B cell (primary cell): ENCODE measurements at regions not wholly inside any gene's neighbourhood (a gene's known extent, or its start where the extent isn't known, plus 50 kb on each side); places are given as distances from the start of the nearest gene placed in this dataset.

Experiments used
- CTCF ChIP-seq: fragments of 200-600 bp; IDR thresholded peaks from one replicate; pipeline ENCODE4 v1.8.0; 2022; ENCODE audit warnings: antibody characterized with exemption, mild to moderate bottlenecking
- EZH2 ChIP-seq: IDR thresholded peaks from 2 replicates; pipeline ENCODE4 v1.6.1; 2012; ENCODE audit warnings: borderline replicate concordance, low read depth, mild to moderate bottlenecking, moderate library complexity, low read length; ENCODE audit not compliant: insufficient read depth, poor library complexity, severe bottlenecking

- TF ChIP-seq CTCF (no peak), EZH2 (no peak)
Observed at GRCh38 chr5:125316391-125316790, 570.0 kb upstream of the ZNF608 start.
